Caco-2 (cell line): ENCODE measurements at regions not wholly inside any gene's neighbourhood (a gene's known extent, or its start where the extent isn't known, plus 50 kb on each side); places are given as distances from the start of the nearest gene placed in this dataset.

Experiments used
- BruUV-seq: library from RNA; stranded (reverse); fragments of 400-500 nt; replicated peaks from 2 replicates; lab custom pipeline; 2021; lab: Mats Ljungman, UMichigan
- CTCF ChIA-PET: fragments of 300-600 bp; sonication (Branson Sonifier 250); formaldehyde crosslinking; loops from one replicate; lab custom pipeline; 2022; ENCODE audit warnings: antibody characterized with exemption; lab: Charles Lee
- POLR2A ChIA-PET: fragments of 300-600 bp; sonication (Branson Sonifier 250); formaldehyde crosslinking; loops from one replicate; lab custom pipeline; 2022; ENCODE audit warnings: antibody characterized with exemption; lab: Charles Lee
- DNase-seq, 2 experiments: peaks; one replicate each; pipeline versions ENCODE4 v3.0.0 to v3.0.0-alpha.2; 2020 to 2022
- H3K27me3 ChIP-seq: replicated peaks from 2 replicates; pipeline ENCODE4 v1.6.0; 2011; ENCODE audit warnings: low read length; ENCODE audit not compliant: control insufficient read depth, insufficient read depth
- H3K36me3 ChIP-seq: 2 replicates; pipeline ENCODE4 v1.5.1; 2011; ENCODE audit warnings: low read length; ENCODE audit not compliant: control insufficient read depth, insufficient read depth
- H3K4me1 ChIP-seq: fragments of 250-450 bp; sonication (Bioruptor Pico); 2 replicates; pipeline ENCODE4 v1.5.1; 2020; ENCODE audit warnings: mild to moderate bottlenecking
- H3K4me3 ChIP-seq: 2 replicates; pipeline ENCODE4 v1.5.1; 2011; ENCODE audit warnings: low read depth, mild to moderate bottlenecking, control low read depth, low read length
- H3K9me3 ChIP-seq: fragments of 250-450 bp; sonication (Bioruptor Pico); 2 replicates; pipeline ENCODE4 v1.5.1; 2020; ENCODE audit warnings: mild to moderate bottlenecking, moderate library complexity
- H3K27ac Mint-ChIP-seq: one replicate; pipeline ENCODE4 v1.8.0; 2022; ENCODE audit warnings: mixed read lengths; ENCODE audit not compliant: unreplicated experiment
- H3K27me3 Mint-ChIP-seq: one replicate; pipeline ENCODE4 v1.8.0; 2022; ENCODE audit warnings: mixed read lengths; ENCODE audit not compliant: insufficient read depth, unreplicated experiment
- H3K36me3 Mint-ChIP-seq: one replicate; pipeline ENCODE4 v1.8.0; 2022; ENCODE audit warnings: mild to moderate bottlenecking, mixed read lengths; ENCODE audit not compliant: insufficient read depth, unreplicated experiment
- H3K4me1 Mint-ChIP-seq: one replicate; pipeline ENCODE4 v1.8.0; 2022; ENCODE audit warnings: low read depth, mixed read lengths; ENCODE audit not compliant: unreplicated experiment
- H3K4me3 Mint-ChIP-seq: one replicate; pipeline ENCODE4 v1.8.0; 2022; ENCODE audit warnings: mild to moderate bottlenecking, moderate library complexity, mixed read lengths; ENCODE audit not compliant: unreplicated experiment
- H3K9me3 Mint-ChIP-seq: one replicate; pipeline ENCODE4 v1.8.0; 2022; ENCODE audit warnings: mixed read lengths; ENCODE audit not compliant: unreplicated experiment
- intact Hi-C: fragments of 100-400 bp; cut with micrococcal nuclease; formaldehyde crosslinking; loops from one replicate; pipeline ENCODE4 v1.10.0; 2022; ENCODE audit not compliant: unreplicated experiment
- TF ChIP-seq, protein P1 (sequence below), 2 experiments: fragments of 200-600 bp in 1 of 2; IDR thresholded peaks; 1 replicate in 1 of 2; 2 replicates in 1 of 2; pipeline versions ENCODE4 v1.5.1 to v1.8.0; 2011 to 2022; ENCODE audit warnings: antibody characterized with exemption in 1 of 2, control low read depth in 1 of 2, inconsistent platforms in 1 of 2, low read depth in 1 of 2, low read length in 1 of 2, mild to moderate bottlenecking in 1 of 2, moderate library complexity in 1 of 2; ENCODE audit not compliant: insufficient read depth in 1 of 2, severe bottlenecking in 1 of 2, unreplicated experiment in 1 of 2

DNA sequence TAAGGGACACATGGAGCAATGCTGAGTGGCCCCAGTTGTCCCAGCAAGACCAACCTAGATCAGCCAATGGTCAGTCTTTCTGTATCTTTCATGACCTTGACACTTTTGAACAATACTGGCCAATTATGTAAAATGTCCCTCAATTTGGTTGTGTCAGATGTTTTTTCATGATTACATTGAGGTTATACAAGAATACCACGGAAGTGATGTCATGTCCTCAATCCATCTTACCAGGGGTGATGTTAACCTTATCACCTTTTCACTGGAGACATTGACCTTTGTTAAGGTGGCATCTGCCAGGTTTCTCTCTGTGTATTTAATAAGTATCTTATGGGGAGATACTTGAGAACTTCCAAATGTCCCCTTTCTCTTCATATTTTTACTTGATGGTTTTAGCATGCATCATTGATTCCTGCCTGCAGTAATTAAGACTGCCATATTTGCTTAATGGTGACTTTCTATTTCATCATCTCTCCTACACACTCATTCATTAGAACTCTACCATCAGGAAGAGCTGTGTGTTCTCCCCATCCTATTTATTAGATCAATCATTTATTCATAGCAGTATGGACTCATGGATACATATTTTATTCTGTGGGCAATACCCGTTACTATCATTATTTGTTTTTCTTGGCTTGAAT lies 64.7 kb upstream of the RFLNA start:
- H3K4me1 Mint-ChIP-seq, result peaks cover 31% of the 10 kb centered on the region
- H3K36me3 Mint-ChIP-seq, result peaks cover 7% of the 10 kb centered on the region
- H3K27ac Mint-ChIP-seq, result no peak overlapping the region
- TF ChIP-seq, protein P1, sequence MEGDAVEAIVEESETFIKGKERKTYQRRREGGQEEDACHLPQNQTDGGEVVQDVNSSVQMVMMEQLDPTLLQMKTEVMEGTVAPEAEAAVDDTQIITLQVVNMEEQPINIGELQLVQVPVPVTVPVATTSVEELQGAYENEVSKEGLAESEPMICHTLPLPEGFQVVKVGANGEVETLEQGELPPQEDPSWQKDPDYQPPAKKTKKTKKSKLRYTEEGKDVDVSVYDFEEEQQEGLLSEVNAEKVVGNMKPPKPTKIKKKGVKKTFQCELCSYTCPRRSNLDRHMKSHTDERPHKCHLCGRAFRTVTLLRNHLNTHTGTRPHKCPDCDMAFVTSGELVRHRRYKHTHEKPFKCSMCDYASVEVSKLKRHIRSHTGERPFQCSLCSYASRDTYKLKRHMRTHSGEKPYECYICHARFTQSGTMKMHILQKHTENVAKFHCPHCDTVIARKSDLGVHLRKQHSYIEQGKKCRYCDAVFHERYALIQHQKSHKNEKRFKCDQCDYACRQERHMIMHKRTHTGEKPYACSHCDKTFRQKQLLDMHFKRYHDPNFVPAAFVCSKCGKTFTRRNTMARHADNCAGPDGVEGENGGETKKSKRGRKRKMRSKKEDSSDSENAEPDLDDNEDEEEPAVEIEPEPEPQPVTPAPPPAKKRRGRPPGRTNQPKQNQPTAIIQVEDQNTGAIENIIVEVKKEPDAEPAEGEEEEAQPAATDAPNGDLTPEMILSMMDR (IDR thresholded peaks at IDR 0.05; ENCODE audit: insufficient read depth in 1 of 2, low read depth in 1 of 2, low read length in 1 of 2, severe bottlenecking in 1 of 2, unreplicated experiment in 1 of 2), result no peak
- intact Hi-C loops, result loop anchor here (5.0 to 10.0 kb wide), 2 partner anchors 88 to 535 kb away; no protein-coding TSS in a partner anchor
- Histone ChIP-seq H3K27me3 (no peaks in the 10 kb centered on the region), H3K4me3 (no peak overlapping the region), H3K36me3 (no peaks in the 10 kb centered on the region), H3K9me3 (peaks cover 5% of the 10 kb centered on the region; the same call in 1 of the 2 replicates), H3K4me1 (peaks cover 35% of the 10 kb centered on the region)
- POLR2A ChIA-PET, result no interaction called here
- peaks cover 25% of the 10 kb centered on the region for H3K9me3 Mint-ChIP-seq
- CTCF ChIA-PET, result no interaction called here
- DNase-seq, result no peak
- H3K4me3 Mint-ChIP-seq, result no peak overlapping the region
- H3K27me3 Mint-ChIP-seq, result no peaks in the 10 kb centered on the region
- no TSS peak for BruUV-seq

DNA sequence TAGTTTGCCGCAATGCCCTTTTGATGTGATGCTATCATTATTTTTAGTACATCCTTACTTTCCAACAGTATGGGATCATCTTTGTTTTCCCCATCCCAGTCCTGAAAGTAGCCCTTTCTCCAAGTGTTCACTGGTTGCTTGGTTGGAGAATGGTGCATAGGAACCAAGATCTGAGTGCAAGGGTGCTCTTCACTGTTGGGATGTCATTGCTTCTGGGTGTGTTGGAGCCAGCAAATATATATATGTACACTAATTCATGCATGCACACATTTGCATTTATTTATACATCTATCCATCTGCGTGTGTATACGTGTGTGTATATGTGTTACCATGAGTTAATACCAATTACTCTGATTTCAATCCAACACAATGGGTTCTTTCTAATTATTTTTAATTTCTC lies 64.1 kb upstream of the RFLNA start:
- H3K36me3 Mint-ChIP-seq, result peaks cover 7% of the 10 kb centered on the region
- Histone ChIP-seq H3K9me3 (peaks cover 5% of the 10 kb centered on the region; the same call in 1 of the 2 replicates), H3K36me3 (no peaks in the 10 kb centered on the region), H3K27me3 (no peaks in the 10 kb centered on the region), H3K4me1 (peaks cover 35% of the 10 kb centered on the region), H3K4me3 (no peak overlapping the region)
- POLR2A ChIA-PET, result no interaction called here
- peak overlapping the region; percentile 70 for H3K4me3 Mint-ChIP-seq
- DNase-seq, result no peak
- peak overlapping the region; percentile 80 for H3K27ac Mint-ChIP-seq
- H3K4me1 Mint-ChIP-seq, result peaks cover 32% of the 10 kb centered on the region
- TF ChIP-seq, protein P1 (IDR thresholded peaks at IDR 0.05; ENCODE audit: insufficient read depth in 1 of 2, low read depth in 1 of 2, low read length in 1 of 2, severe bottlenecking in 1 of 2, unreplicated experiment in 1 of 2), result no peak
- peaks cover 28% of the 10 kb centered on the region for H3K9me3 Mint-ChIP-seq
- CTCF ChIA-PET, result interaction anchor here (1.5 kb wide), 1 partner anchor 13 kb away, joined by 4 read pairs; no protein-coding TSS in a partner anchor
- no TSS peak for BruUV-seq
- no peaks in the 10 kb centered on the region for H3K27me3 Mint-ChIP-seq
- intact Hi-C loops, result loop anchor here (5.0 to 10.0 kb wide), 2 partner anchors 88 to 534 kb away; no protein-coding TSS in a partner anchor

DNA sequence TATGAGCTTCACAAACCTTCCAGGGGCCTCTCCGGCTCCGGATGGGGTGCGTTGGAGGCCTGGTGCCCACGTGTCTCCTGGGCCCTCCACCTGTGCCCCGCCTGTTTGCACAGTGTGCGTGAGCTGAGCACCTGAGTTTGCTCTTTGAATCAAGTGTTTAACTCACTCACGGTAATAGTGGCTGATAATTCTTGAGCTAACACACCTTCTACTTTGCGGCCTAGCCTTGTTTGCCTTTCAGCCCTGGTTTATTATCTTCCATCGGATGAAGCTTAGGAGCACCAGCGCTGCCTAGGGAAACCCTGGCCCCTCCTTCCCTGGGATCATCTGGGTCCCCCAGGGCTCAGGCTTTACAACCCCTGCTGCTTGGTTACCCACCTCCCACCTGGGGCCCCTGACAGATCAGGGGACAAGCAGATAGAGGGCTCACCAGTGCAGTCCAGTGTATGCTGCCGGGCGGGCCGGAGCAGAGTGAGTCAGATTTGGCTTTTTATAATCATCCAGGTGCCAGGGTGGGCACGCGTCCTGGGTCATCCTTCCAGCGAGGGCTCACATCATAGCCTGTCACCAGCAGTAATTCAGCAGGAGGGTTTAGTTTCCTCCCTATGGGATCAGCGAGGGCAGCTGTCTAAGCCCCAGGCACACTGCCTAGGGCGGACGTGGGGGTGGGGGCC lies 62.8 kb upstream of the RFLNA start:
- H3K27me3 ChIP-seq, result no peaks in the 10 kb centered on the region
- Mint-ChIP-seq H3K27ac (peak overlapping the region; percentile 80), H3K27me3 (no peaks in the 10 kb centered on the region), H3K9me3 (peaks cover 28% of the 10 kb centered on the region), H3K4me3 (peak overlapping the region; percentile 70), H3K36me3 (peaks cover 7% of the 10 kb centered on the region), H3K4me1 (peaks cover 32% of the 10 kb centered on the region)
- peaks cover 48% of the 10 kb centered on the region for H3K4me1 ChIP-seq
- H3K4me3 ChIP-seq, result peak overlapping the region; percentile 39
- ChIA-PET POLR2A (interaction anchor here (0.7 to 1.0 kb wide), 2 partner anchors 55 to 156 kb away, joined by 3 to 5 read pairs; no protein-coding TSS in a partner anchor), CTCF (interaction anchor here (0.6 to 1.5 kb wide), 6 partner anchors 14 to 199 kb away, joined by 3 to 6 read pairs (median 4); no protein-coding TSS in a partner anchor)
- peak; percentile 85 to 93 for DNase-seq
- intact Hi-C loops, result loop anchor here (1.0 to 10.0 kb wide), 5 partner anchors 41 to 533 kb away; no protein-coding TSS in a partner anchor
- H3K36me3 ChIP-seq, result no peaks in the 10 kb centered on the region
- no TSS peak for BruUV-seq
- H3K9me3 ChIP-seq, result peaks cover 5% of the 10 kb centered on the region; the same call in 1 of the 2 replicates
- TF ChIP-seq, protein P1 (IDR thresholded peaks at IDR 0.05; ENCODE audit: insufficient read depth in 1 of 2, low read depth in 1 of 2, low read length in 1 of 2, severe bottlenecking in 1 of 2, unreplicated experiment in 1 of 2), result no peak
